ENCODE measurements at regions not wholly inside any gene's neighbourhood (a gene's known extent, or its start where the extent isn't known, plus 50 kb on each side); places are given as distances from the start of the nearest gene placed in this dataset.

GRCh38 chr17:15884731-15885130 is 60.2 kb upstream of the ADORA2B start:
- in situ Hi-C loops (cut with HindIII; ENCODE audit: low pct_unique_long_range_greater_than_20kb, low sequenced_read_pairs): no loop called here
- ATAC-seq: no peak
- Histone ChIP-seq H3K36me3 (ENCODE audit: control insufficient read depth, insufficient read depth, low read length) (no peaks in the 10 kb centered on the region), H3K4me3 (ENCODE audit: low read depth in 2 of 2, low read length in 2 of 2) (no peak overlapping the region), H3K9me3 (ENCODE audit: control insufficient read depth, insufficient read depth, low read depth, low read length) (no peaks in the 10 kb centered on the region), H3K27me3 (ENCODE audit: control insufficient read depth, insufficient read depth, low read length) (no peaks in the 10 kb centered on the region), H3K27ac (ENCODE audit: low read length) (no peak overlapping the region), H3K4me1 (ENCODE audit: control insufficient read depth, insufficient read depth, low read length) (no peaks in the 10 kb centered on the region)
- no peak for DNase-seq (ENCODE audit: low read depth, low spot score)
- CTCF ChIA-PET: no interaction called here
- no TSS peak for BruUV-seq (replicated peaks)
- TF ChIP-seq CTCF (IDR thresholded peaks at IDR 0.05): no peak
- no peak for TF ChIP-seq TCF7L2 (IDR thresholded peaks at IDR 0.05; ENCODE audit: low read depth, low read length)
- TF ChIP-seq SIN3A (IDR thresholded peaks at IDR 0.05; ENCODE audit: borderline replicate concordance, insufficient read depth, low read depth, low read length): no peak
- TF ChIP-seq POLR2AphosphoS5 (IDR thresholded peaks at IDR 0.05; ENCODE audit: low read depth, low read length): no peak
- TF ChIP-seq REST (IDR thresholded peaks at IDR 0.05; ENCODE audit: insufficient read depth in 1 of 2, low read depth in 2 of 2, low read length in 1 of 2): no peak
- POLR2A ChIA-PET: no interaction called here
- intact Hi-C loops (cut with micrococcal nuclease; ENCODE audit: unreplicated experiment): no loop called here

- intact Hi-C loops (cut with micrococcal nuclease; ENCODE audit: unreplicated experiment) (no loop called here), in situ Hi-C loops (cut with HindIII; ENCODE audit: low pct_unique_long_range_greater_than_20kb, low sequenced_read_pairs) (no loop called here)
- no peaks in the 10 kb centered on the region for H3K36me3 ChIP-seq (ENCODE audit: control insufficient read depth, insufficient read depth, low read length)
- no peak overlapping the region for H3K27ac ChIP-seq (ENCODE audit: low read length)
- H3K4me1 ChIP-seq (ENCODE audit: control insufficient read depth, insufficient read depth, low read length): no peaks in the 10 kb centered on the region
- no peaks in the 10 kb centered on the region for H3K27me3 ChIP-seq (ENCODE audit: control insufficient read depth, insufficient read depth, low read length)
- H3K4me3 ChIP-seq (ENCODE audit: low read depth in 2 of 2, low read length in 2 of 2): no peak overlapping the region
- H3K9me3 ChIP-seq (ENCODE audit: control insufficient read depth, insufficient read depth, low read depth, low read length): no peaks in the 10 kb centered on the region
- ATAC-seq (no peak), DNase-seq (ENCODE audit: low read depth, low spot score) (no peak)
- ChIA-PET CTCF (no interaction called here), POLR2A (no interaction called here)
- no TSS peak for BruUV-seq (replicated peaks)
- TF ChIP-seq REST (IDR thresholded peaks at IDR 0.05; ENCODE audit: insufficient read depth in 1 of 2, low read depth in 2 of 2, low read length in 1 of 2) (no peak), SIN3A (IDR thresholded peaks at IDR 0.05; ENCODE audit: borderline replicate concordance, insufficient read depth, low read depth, low read length) (no peak), CTCF (IDR thresholded peaks at IDR 0.05) (no peak), POLR2AphosphoS5 (IDR thresholded peaks at IDR 0.05; ENCODE audit: low read depth, low read length) (no peak), TCF7L2 (IDR thresholded peaks at IDR 0.05; ENCODE audit: low read depth, low read length) (no peak)
Measured at GRCh38 chr17:15885770-15886169, 59.2 kb upstream of the ADORA2B start.
